Stimulated activated naive CD4-positive, alpha-beta T cell treated with Interleukin-2 at 50 U/mL for 16 hours (primary cell): ENCODE measurements at regions not wholly inside any gene's neighbourhood (a gene's known extent, or its start where the extent isn't known, plus 50 kb on each side); places are given as distances from the start of the nearest gene placed in this dataset.

Source experiments
- DNase-seq: peaks from one replicate; lab custom pipeline; 2025; lab: John Stamatoyannopoulos, UW

DNA sequence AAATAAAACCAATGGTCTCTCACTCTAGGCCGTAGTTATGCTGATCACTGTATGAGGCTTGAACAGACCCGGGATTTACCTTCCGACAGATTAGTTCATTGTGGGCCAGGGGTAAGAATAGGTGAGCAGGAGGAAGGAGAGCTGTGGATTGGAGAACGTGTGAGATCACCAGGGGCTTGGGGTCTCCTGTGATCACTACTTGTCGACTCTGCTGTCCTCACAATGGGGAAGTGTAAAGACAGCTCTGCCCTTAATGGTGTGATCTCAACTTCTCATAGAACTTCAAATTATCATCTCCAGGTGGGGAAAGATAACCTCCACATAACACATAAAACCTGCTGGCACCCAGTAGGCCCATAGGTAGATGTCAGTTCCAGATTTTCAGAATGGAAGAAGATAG, 56.2 kb upstream of the RPS6KA3 start:
- DNase-seq, result no peak

DNA sequence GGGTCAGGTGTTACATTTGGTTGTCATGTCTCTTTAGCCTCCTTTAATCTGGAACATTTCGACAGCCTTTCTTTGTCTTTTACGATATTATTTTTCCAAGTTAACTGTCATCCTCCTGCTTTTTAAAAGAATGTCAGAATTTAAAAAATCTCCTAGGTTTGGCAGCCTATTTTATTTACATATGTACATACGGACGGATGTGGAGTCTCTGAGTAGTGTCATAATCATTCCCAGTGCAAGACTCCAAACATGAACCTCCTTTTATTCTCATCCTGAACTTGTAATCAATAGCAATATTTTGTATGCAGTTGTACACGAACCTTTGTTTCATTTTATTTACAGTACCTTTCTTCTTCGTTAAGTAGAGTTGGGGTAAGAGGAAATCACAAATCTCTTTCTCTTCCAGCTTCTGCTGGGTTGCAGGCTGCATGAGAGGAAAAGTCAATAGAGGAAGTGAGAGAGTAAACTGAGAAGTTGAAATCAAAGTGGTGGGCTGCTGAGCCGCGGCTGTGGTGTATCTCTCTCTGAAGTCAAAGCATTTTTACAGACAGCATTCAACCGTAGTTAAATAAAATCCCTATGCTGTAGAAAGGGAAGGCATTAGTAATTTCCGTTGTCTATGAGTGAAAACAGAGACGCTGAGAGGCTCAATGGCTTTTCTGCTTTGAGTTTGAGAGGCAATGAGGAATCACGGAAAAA, 53.9 kb upstream of the RPS6KA3 start:
- no peak for DNase-seq

DNA sequence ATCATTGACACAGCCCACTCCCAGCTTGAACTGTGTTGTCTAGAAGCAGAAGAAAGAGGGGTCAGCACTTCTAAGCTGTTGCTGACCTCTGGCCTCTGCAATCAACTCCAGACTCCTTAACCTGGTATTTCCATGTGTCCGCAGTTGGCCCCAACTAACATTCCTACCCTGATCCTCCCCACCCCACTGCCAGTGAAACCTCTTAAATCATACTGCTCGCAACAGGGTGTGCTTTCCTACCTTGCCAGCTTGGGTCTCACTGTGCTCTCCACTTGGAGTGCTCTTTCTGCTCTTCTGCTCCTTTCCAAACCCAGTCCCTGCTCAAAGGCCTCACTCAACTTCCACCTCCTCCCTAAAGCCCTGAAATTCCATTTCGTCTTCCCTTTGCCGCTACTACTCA, 52.3 kb upstream of the RPS6KA3 start:
- no peak for DNase-seq

- no peak for DNase-seq
These were observed 51.2 kb upstream of the RPS6KA3 start for GRCh38 chrX:20317873-20318272.
